ENCODE measurements at regions not wholly inside any gene's neighbourhood (a gene's known extent, or its start where the extent isn't known, plus 50 kb on each side); places are given as distances from the start of the nearest gene placed in this dataset.

- TF ChIP-seq POLR2A (IDR thresholded peaks at IDR 0.05) (no peak), CTCF (IDR thresholded peaks at IDR 0.05) (no peak), EP300 (IDR thresholded peaks at IDR 0.05; ENCODE audit: low read depth) (no peak), POLR2AphosphoS5 (IDR thresholded peaks at IDR 0.05) (no peak)
Measured at GRCh38 chr11:121711236-121711635, 258.5 kb upstream of the SORL1-AS1 start.

All from transverse colon (tissue), 4 donors.